ENCODE measurements at regions not wholly inside any gene's neighbourhood (a gene's known extent, or its start where the extent isn't known, plus 50 kb on each side); places are given as distances from the start of the nearest gene placed in this dataset.
"Not testable (repeated sequence)": the region's sequence is repeated elsewhere in the genome, so short reads cannot be mapped to it uniquely, and the experiment has no call there.

GRCh38 chr2:12006850-12007249, 260.4 kb downstream of the LPIN1 start:
- in situ Hi-C loops (cut with MboI; ENCODE audit: low pct_unique_long_range_greater_than_20kb in 2 of 9, low sequenced_read_pairs in 9 of 9, unreplicated experiment in 9 of 9): no loop called here
- ATAC-seq (replicated peaks in 6 of 8): peak in 6 of 8 experiments; percentile 26 to 97 (median 86)
- WGBS, 10 experiments: 10 to 90% (median 39%) methylated on average over 2 to 4 of the region's 4 CpGs; no CpG with 5 or more reads in 2 of the 10 experiments
- Histone ChIP-seq H3K4me1 (replicated peaks in 1 of 2) (peaks cover 8 to 12% of the 10 kb centered on the region in 2 donors), H3K4me3 (no peak overlapping the region), H3K27ac (peak overlapping the region; percentile 26 to 37)

- peak overlapping the region; percentile 26 to 37 for H3K27ac ChIP-seq
- H3K4me3 ChIP-seq: no peak overlapping the region
- in situ Hi-C loops (cut with MboI; ENCODE audit: low pct_unique_long_range_greater_than_20kb in 2 of 9, low sequenced_read_pairs in 9 of 9, unreplicated experiment in 9 of 9): no loop called here
- WGBS, 10 experiments: 20 to 100% (median 100%) methylated on average over 1 of the region's 1 CpG; no CpG with 5 or more reads in 3 of the 10 experiments
- ATAC-seq (replicated peaks in 6 of 8): no peak
- H3K4me1 ChIP-seq (replicated peaks in 1 of 2): peaks cover 8 to 12% of the 10 kb centered on the region in 2 donors
Measured at GRCh38 chr2:12007282-12007681, 260.9 kb downstream of the LPIN1 start.

GRCh38 chr2:12008425-12009061, 262.1 kb downstream of the LPIN1 start:
- WGBS, 10 experiments: 57 to 94% (median 81%) methylated on average over 2 to 6 of the region's 6 CpGs
- no peak for ATAC-seq (replicated peaks in 6 of 8)
- H3K4me1 ChIP-seq (replicated peaks in 1 of 2): peaks cover 8 to 12% of the 10 kb centered on the region in 2 donors
- no peak overlapping the region for H3K4me3 ChIP-seq
- no peak overlapping the region for H3K27ac ChIP-seq
- in situ Hi-C loops (cut with MboI; ENCODE audit: low pct_unique_long_range_greater_than_20kb in 2 of 9, low sequenced_read_pairs in 9 of 9, unreplicated experiment in 9 of 9): no loop called here

DNA sequence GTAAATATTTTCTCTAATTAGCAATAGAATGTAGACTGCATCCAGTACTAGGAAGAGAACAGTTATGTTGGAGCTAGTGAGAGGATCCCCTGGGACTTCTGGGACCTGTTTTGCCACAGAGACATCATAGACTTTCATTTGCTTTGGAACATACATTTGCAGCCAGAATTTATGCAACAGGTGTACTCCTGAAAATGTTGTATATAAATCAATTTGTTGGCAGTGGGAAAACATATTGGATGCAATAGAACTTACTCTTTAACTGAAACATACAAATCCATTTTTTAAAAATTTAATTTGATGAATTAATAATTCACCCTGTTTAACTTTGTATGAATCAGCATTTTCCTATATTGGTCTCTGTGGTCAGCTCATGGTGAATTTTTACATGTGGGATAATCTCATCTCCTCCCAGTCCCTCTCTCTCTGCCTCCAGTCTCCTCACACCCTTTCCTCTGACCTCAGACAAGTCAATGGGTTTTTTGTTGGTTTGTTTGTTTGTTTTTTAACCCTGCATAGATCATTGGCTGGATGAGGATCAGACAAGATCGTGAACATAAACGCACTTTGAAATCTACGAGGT, 263.0 kb downstream of the LPIN1 start:
- 67 to 100% (median 92%) methylated on average over 1 to 3 of the region's 3 CpGs; no CpG with 5 or more reads in 1 of the 10 experiments for WGBS, 10 experiments
- Histone ChIP-seq H3K4me1 (replicated peaks in 1 of 2) (peaks cover 8 to 14% of the 10 kb centered on the region in 2 donors), H3K4me3 (no peak overlapping the region), H3K27ac (no peak overlapping the region)
- in situ Hi-C loops (cut with MboI; ENCODE audit: low pct_unique_long_range_greater_than_20kb in 2 of 9, low sequenced_read_pairs in 9 of 9, unreplicated experiment in 9 of 9): no loop called here
- ATAC-seq (replicated peaks in 6 of 8): no peak

DNA sequence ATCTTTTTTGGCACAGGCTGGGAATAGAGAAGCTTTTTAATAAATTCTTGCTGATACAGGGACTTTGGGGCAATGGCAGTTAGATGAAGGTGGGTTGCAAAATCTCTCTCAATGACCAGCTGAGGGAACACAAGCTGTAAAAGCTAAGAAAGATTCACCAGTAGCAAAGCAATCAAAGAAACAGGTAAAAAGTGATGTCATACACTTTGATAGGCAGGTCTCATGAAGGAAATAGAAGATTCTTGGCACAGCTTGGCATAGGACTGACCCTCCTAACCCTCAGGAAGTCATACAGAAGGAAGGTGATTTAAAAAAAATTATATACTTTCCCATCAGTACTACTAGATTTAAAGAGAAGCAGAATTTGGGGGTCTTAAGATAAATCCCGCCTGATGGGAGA, 263.6 kb downstream of the LPIN1 start:
- WGBS, 10 experiments: 29 to 100% (median 95%) methylated on average over 1 of the region's 1 CpG; no CpG with 5 or more reads in 2 of the 10 experiments
- Histone ChIP-seq H3K4me1 (replicated peaks in 1 of 2) (peaks cover 8 to 20% of the 10 kb centered on the region in 2 donors), H3K27ac (no peak overlapping the region), H3K4me3 (no peak overlapping the region)
- no peak for ATAC-seq (replicated peaks in 6 of 8)
- in situ Hi-C loops (cut with MboI; ENCODE audit: low pct_unique_long_range_greater_than_20kb in 2 of 9, low sequenced_read_pairs in 9 of 9, unreplicated experiment in 9 of 9): no loop called here

GRCh38 chr2:12010779-12011178, 264.3 kb downstream of the LPIN1 start:
- peaks cover 8 to 26% of the 10 kb centered on the region in 2 donors for H3K4me1 ChIP-seq (replicated peaks in 1 of 2)
- H3K4me3 ChIP-seq: no peak overlapping the region
- in situ Hi-C loops (cut with MboI; ENCODE audit: low pct_unique_long_range_greater_than_20kb in 2 of 9, low sequenced_read_pairs in 9 of 9, unreplicated experiment in 9 of 9): no loop called here
- WGBS, 10 experiments: 50 to 84% (median 76%) methylated on average over 1 to 4 of the region's 4 CpGs; no CpG with 5 or more reads in 1 of the 10 experiments
- ATAC-seq (replicated peaks in 6 of 8): no peak
- no peak overlapping the region for H3K27ac ChIP-seq

DNA sequence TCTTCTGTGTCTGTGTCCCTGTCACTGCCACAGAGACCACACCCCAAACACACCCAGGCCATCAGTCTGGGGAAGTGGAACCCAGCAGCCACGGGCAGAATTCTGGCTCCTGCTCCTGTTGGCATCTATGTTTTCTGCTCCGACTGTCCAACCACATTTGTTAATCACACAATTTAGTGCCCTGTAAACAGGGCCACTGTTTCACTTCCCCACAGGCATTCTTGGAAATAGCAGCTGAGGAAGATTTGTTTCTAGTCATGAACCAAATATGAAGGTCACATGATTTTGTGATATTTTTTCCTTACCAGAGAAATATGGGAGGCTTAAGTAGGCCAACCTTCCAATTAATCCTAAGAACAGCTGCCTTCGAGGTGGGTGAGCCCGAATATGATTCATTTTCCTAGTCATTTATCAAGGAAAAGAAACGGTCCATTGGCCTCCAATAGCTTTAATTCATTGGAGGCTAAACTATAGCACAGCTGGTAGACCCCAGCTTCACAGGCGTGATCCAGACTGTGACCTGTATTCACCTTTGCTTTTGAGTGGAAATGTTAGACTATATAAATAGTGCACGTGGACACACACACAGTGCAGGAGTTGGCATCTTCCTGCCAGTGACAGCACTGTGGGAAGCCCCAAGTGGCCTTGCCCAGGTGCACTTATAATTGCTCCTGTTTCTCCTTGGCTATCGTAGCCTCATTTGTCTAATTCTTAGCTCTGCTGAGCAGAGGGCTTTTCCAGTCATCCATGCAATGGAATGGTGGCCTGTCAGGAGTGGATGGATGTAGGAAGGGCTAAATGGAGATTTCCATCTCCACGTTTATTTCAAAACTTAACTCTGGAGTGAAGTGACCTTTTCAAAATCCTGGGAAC, 267.9 kb downstream of the LPIN1 start:
- Histone ChIP-seq H3K4me3 (no peak overlapping the region), H3K27ac (peak overlapping the region in 1 of 2 donors; percentile 31), H3K4me1 (replicated peaks in 1 of 2) (peaks cover 0 to 14% of the 10 kb centered on the region in 2 donors)
- in situ Hi-C loops (cut with MboI; ENCODE audit: low pct_unique_long_range_greater_than_20kb in 2 of 9, low sequenced_read_pairs in 9 of 9, unreplicated experiment in 9 of 9): no loop called here
- 10 to 83% (median 52%) methylated on average over 2 to 7 of the region's 9 CpGs; no CpG with 5 or more reads in 2 of the 10 experiments for WGBS, 10 experiments
- peak in 5 of 8 experiments; percentile 37 to 93 (median 85) for ATAC-seq (replicated peaks in 6 of 8)

- in situ Hi-C loops (cut with MboI; ENCODE audit: low pct_unique_long_range_greater_than_20kb in 2 of 9, low sequenced_read_pairs in 9 of 9, unreplicated experiment in 9 of 9): no loop called here
- Histone ChIP-seq H3K27ac (no peak overlapping the region), H3K4me1 (replicated peaks in 1 of 2) (peaks cover 0 to 14% of the 10 kb centered on the region in 2 donors), H3K4me3 (no peak overlapping the region)
- WGBS, 10 experiments: 71 to 98% (median 89%) methylated on average over 3 to 11 of the region's 11 CpGs
- ATAC-seq (replicated peaks in 6 of 8): no peak
Measured at GRCh38 chr2:12017499-12018157, 271.2 kb downstream of the LPIN1 start.

- H3K4me3 ChIP-seq; in situ Hi-C loops (cut with MboI; ENCODE audit: low pct_unique_long_range_greater_than_20kb in 2 of 9, low sequenced_read_pairs in 9 of 9, unreplicated experiment in 9 of 9); H3K27ac ChIP-seq; ATAC-seq (replicated peaks in 6 of 8): not testable (repeated sequence)
- WGBS, 10 experiments: 60 to 100% (median 77%) methylated on average over 1 to 5 of the region's 5 CpGs
- H3K4me1 ChIP-seq (replicated peaks in 1 of 2): peaks cover 0 to 14% of the 10 kb centered on the region in 2 donors
Measured at GRCh38 chr2:12018726-12019125, 272.3 kb downstream of the LPIN1 start.

DNA sequence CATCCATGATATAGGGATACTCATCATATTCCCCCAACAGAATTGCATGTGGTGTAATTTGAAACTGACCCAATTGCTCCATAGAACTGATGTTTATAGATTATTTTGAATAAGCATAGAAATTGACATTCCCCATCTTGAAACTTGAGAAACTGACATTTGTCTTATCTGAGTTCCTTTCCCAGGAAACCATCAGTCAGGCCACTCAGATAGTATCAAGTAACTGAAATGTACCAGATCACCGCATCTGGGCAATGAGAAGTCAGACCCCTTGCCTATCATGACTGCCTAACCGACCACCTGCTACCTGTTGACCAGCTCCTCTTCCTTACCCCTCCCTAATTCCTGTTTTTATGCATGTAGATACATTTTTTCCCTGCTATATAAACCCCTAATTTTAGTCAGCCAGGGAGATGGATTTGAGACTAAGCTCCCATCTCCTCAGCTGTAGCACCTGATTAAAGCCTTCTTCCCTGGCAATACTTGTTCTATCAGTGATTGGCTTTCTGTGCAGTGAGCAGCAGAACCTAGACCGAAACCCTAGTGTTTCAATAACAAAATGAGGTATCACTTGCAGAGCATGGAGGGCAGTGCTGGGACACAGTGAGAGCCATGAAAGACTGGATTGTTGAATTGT, 274.5 kb downstream of the LPIN1 start:
- in situ Hi-C loops (cut with MboI; ENCODE audit: low pct_unique_long_range_greater_than_20kb in 2 of 9, low sequenced_read_pairs in 9 of 9, unreplicated experiment in 9 of 9): no loop called here
- WGBS, 10 experiments: 45 to 100% (median 88%) methylated on average over 1 to 2 of the region's 3 CpGs; no CpG with 5 or more reads in 3 of the 10 experiments

GRCh38 chr2:12024197-12024907, 277.9 kb downstream of the LPIN1 start:
- H3K27ac ChIP-seq; in situ Hi-C loops (cut with MboI; ENCODE audit: low pct_unique_long_range_greater_than_20kb in 2 of 9, low sequenced_read_pairs in 9 of 9, unreplicated experiment in 9 of 9); ATAC-seq (replicated peaks in 6 of 8); H3K4me1 ChIP-seq (replicated peaks in 1 of 2); H3K4me3 ChIP-seq: not testable (repeated sequence)
- 0 to 100% (median 60%) methylated on average over 1 to 3 of the region's 5 CpGs; no CpG with 5 or more reads in 5 of the 10 experiments for WGBS, 10 experiments

More for the DNA sequence above, 274.5 kb downstream of the LPIN1 start:
- Histone ChIP-seq H3K4me1 (replicated peaks in 1 of 2) (no peaks in the 10 kb centered on the region), H3K27ac (no peak overlapping the region), H3K4me3 (no peak overlapping the region)
- no peak for ATAC-seq (replicated peaks in 6 of 8)

DNA sequence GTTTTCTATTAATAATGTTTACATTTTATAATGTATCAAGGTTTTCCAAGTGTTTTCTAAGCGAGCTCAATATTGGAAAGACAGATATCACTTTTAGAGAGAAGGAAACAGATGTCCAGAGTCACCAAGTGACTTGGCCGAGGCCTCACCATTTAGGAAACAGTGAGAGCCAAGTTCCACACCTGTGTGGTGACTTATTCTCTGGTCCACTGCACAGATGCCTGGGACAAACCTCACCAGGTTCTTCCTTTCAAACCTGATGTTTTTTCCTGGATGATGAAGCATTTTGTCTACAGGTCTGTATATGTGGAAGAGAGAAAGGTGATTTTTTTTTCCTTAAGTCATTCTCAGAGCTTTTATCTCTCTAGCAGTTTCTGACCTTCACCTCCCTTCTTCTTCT, 280.7 kb downstream of the LPIN1 start:
- Histone ChIP-seq H3K4me1 (replicated peaks in 1 of 2) (no peaks in the 10 kb centered on the region), H3K4me3 (no peak overlapping the region), H3K27ac (no peak overlapping the region)
- 33 to 92% (median 74%) methylated on average over 1 to 2 of the region's 2 CpGs; no CpG with 5 or more reads in 3 of the 10 experiments for WGBS, 10 experiments
- in situ Hi-C loops (cut with MboI; ENCODE audit: low pct_unique_long_range_greater_than_20kb in 2 of 9, low sequenced_read_pairs in 9 of 9, unreplicated experiment in 9 of 9): no loop called here
- ATAC-seq (replicated peaks in 6 of 8): no peak

Data from motor neuron (in vitro differentiated cells).